CD4-positive, alpha-beta T cell treated with Interleukin-4 for 1 hour (primary cell): ENCODE measurements at regions not wholly inside any gene's neighbourhood (a gene's known extent, or its start where the extent isn't known, plus 50 kb on each side); places are given as distances from the start of the nearest gene placed in this dataset.
"Not testable (repeated sequence)": the region's sequence is repeated elsewhere in the genome, so short reads cannot be mapped to it uniquely, and the experiment has no call there.

ENCODE experiments used
- DNase-seq, 2 donors: peaks; one replicate each; pipeline ENCODE4 v3.0.0-alpha.2; 2020 to 2022

- DNase-seq, result peak in 1 of 2 donors; percentile 63
Observed at GRCh38 chr6:149246691-149247384, 70.7 kb upstream of the TAB2 start.

DNA sequence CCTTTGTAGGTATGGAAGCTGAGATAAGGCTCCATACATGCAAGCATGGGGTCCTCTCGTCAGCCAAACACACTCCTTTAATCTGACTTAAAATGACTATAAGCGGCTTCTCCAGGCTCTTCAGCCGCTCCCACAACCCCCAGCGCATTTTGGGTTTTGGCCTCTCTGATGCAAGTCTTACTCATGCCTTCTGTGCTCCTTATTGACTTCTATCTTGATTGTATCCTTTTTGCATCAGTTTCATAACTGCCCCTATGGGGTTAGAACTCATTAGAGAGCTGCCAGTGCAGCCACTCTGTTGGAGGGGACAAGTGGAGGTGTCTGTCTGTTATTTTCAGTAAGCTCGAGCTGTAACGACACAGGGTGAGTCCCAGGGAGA lies 70.1 kb upstream of the TAB2 start:
- DNase-seq, result no peak

GRCh38 chr6:149248263-149248662 lies 69.2 kb upstream of the TAB2 start:
- DNase-seq, result not testable (repeated sequence)

GRCh38 chr6:149248693-149249369 lies 68.7 kb upstream of the TAB2 start:
- DNase-seq, result peak; percentile 63

GRCh38 chr6:149249370-149250357 lies 67.8 kb upstream of the TAB2 start:
- no peak for DNase-seq

- DNase-seq, result no peak
Observed at GRCh38 chr6:149250951-149251350, 66.6 kb upstream of the TAB2 start.

DNA sequence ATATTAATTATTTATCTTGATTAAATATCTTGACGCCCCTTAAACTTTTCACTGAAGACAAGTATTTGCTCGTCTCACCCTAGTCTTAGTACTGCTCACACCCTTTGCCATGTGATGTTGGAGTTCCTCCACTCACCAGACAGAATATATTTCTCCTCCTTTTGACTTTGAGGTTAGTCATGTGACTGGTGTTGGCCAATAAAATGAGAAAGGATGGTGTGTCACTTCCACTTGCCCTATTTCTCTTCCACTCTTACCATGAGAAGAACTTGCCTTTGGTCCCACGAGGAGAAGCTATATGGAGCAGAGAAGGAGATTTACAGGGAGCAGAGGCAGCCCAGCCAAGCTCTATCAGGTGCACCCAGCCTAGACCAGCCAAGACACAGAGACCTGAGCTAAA lies 64.9 kb upstream of the TAB2 start:
- no peak for DNase-seq

GRCh38 chr6:149254253-149254652 lies 63.3 kb upstream of the TAB2 start:
- no peak for DNase-seq

GRCh38 chr6:149259753-149260152 lies 57.8 kb upstream of the TAB2 start:
- DNase-seq, result peak in 1 of 2 donors; percentile 69

GRCh38 chr6:149260214-149260874 lies 57.2 kb upstream of the TAB2 start:
- DNase-seq, result no peak

- peak in 1 of 2 donors; percentile 57 for DNase-seq
Observed at GRCh38 chr6:149261364-149262040, 56.0 kb upstream of the TAB2 start.

DNA sequence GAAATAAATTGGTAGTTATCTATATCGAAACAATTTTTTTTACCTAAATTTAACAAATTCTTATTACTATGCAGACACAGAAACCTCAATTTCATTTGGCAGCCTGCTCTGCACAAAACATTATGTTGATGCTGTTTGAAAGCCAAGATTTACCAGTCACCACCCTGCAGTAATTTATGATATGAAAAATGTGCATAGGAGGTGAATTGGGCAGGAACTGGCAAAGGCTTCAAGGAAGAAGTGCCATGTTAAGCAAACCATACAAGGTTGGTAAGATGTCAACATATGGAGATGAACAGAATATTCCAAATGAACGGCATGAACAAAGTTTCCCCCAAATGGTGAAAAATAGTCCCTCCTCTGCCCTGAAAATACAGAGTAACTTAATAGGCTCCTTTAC lies 54.2 kb upstream of the TAB2 start:
- DNase-seq, result no peak

- DNase-seq, result peak; percentile 46 to 60
Observed at GRCh38 chr6:149264629-149265028, 52.9 kb upstream of the TAB2 start.

GRCh38 chr6:149265945-149266344 lies 51.6 kb upstream of the TAB2 start:
- no peak for DNase-seq

GRCh38 chr6:149266659-149267058 lies 50.9 kb upstream of the TAB2 start:
- no peak for DNase-seq

DNA sequence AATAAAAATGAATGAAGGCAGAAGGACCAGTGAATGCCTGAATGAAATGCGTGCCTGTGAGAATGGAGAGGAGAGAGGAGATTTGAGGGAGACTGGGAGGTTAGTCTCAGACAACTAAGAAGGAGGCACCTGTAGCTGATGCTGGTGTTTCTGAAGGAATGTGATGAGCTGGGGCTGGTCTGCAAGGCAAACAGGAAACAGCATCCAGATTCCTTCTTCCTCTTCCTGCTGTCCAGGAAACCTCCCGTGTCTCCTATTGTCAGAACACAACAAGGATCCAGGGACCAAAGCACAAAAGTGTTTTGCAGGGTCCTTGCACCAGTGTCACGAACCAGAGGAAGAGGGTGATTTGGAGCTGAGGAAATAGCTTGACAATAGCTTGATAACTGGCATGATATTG lies 50.4 kb upstream of the TAB2 start:
- DNase-seq, result no peak

- DNase-seq, result no peak
Observed at GRCh38 chr6:149267513-149268043, 49.9 kb upstream of the TAB2 start.
